HG03196 (cell line): ENCODE measurements at regions not wholly inside any gene's neighbourhood (a gene's known extent, or its start where the extent isn't known, plus 50 kb on each side); places are given as distances from the start of the nearest gene placed in this dataset.

ENCODE experiments used
- ATAC-seq: cut with Tn5 transposase; IDR thresholded peaks from one replicate; pipeline ENCODE4 v1.9.1; 2021; ENCODE audit not compliant: unreplicated experiment

GRCh38 chr13:86714495-86714894, 915.3 kb upstream of the SLITRK6 start:
- ATAC-seq = no peak

GRCh38 chr13:86725105-86725504, 925.9 kb upstream of the SLITRK6 start:
- no peak for ATAC-seq

- ATAC-seq = no peak
Measured at GRCh38 chr13:86729206-86729605, 930.0 kb upstream of the SLITRK6 start.

GRCh38 chr13:86731987-86732386, 932.8 kb upstream of the SLITRK6 start:
- ATAC-seq = no peak

GRCh38 chr13:86737334-86737932, 933.7 kb upstream of the SLITRK5 start:
- ATAC-seq = no peak

GRCh38 chr13:86741762-86742285, 929.3 kb upstream of the SLITRK5 start:
- ATAC-seq = no peak

- ATAC-seq = no peak
Measured at GRCh38 chr13:86757236-86757978, 913.8 kb upstream of the SLITRK5 start.

- no peak for ATAC-seq
Measured at GRCh38 chr13:86758116-86758515, 913.1 kb upstream of the SLITRK5 start.

GRCh38 chr13:86760620-86761019, 910.6 kb upstream of the SLITRK5 start:
- ATAC-seq = no peak

- ATAC-seq = no peak
Measured at GRCh38 chr13:86765462-86765861, 905.7 kb upstream of the SLITRK5 start.

GRCh38 chr13:86788616-86789015, 882.6 kb upstream of the SLITRK5 start:
- no peak for ATAC-seq

GRCh38 chr13:86792153-86792651, 879.0 kb upstream of the SLITRK5 start:
- ATAC-seq = no peak

- no peak for ATAC-seq
Measured at GRCh38 chr13:86795858-86796257, 875.3 kb upstream of the SLITRK5 start.

- no peak for ATAC-seq
Measured at GRCh38 chr13:86810361-86810760, 860.8 kb upstream of the SLITRK5 start.

- ATAC-seq = no peak
Measured at GRCh38 chr13:86813198-86813597, 858.0 kb upstream of the SLITRK5 start.

GRCh38 chr13:86825410-86825809, 845.8 kb upstream of the SLITRK5 start:
- ATAC-seq = no peak

- ATAC-seq = no peak
Measured at GRCh38 chr13:86826232-86826631, 844.9 kb upstream of the SLITRK5 start.

- ATAC-seq = no peak
Measured at GRCh38 chr13:86830046-86830445, 841.1 kb upstream of the SLITRK5 start.

GRCh38 chr13:86831084-86831483, 840.1 kb upstream of the SLITRK5 start:
- ATAC-seq = no peak

GRCh38 chr13:86838411-86839120, 832.6 kb upstream of the SLITRK5 start:
- ATAC-seq = no peak

- ATAC-seq = no peak
Measured at GRCh38 chr13:86839221-86839620, 832.0 kb upstream of the SLITRK5 start.
